Hepatocyte (in vitro differentiated cells): ENCODE measurements at regions not wholly inside any gene's neighbourhood (a gene's known extent, or its start where the extent isn't known, plus 50 kb on each side); places are given as distances from the start of the nearest gene placed in this dataset.

Experiments used
- CTCF ChIP-seq: fragments of 200-600 bp; sonication (generic); IDR thresholded peaks from 2 replicates; pipeline ENCODE4 v1.5.1; 2016; ENCODE audit warnings: antibody characterized with exemption, mild to moderate bottlenecking; ENCODE audit not compliant: poor library complexity
- EZH2 ChIP-seq: fragments of 200-600 bp; sonication (generic); IDR thresholded peaks from 2 replicates; pipeline ENCODE4 v1.6.1; 2016; ENCODE audit warnings: antibody characterized with exemption, mild to moderate bottlenecking, borderline replicate concordance

DNA sequence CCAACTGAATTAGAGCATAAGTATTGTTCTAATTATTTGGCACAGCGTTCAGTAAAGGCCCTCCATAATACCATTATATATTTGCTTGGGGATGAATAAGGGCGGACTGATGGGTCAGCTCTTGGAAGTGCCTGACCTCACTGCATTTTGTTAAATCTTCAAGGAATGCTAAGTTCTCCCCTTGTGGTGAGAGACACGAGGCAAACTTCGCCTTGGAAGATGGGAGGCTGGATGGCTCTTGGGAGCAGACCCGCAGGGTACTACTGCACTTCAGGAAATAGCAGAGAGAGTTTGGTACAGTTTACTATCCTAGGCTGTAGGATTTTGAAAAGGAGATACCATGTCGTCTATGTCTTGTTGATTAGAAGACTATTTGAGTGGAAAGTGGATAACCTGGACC lies 87.0 kb upstream of the RPRML start:
- TF ChIP-seq CTCF, result no peak
- TF ChIP-seq EZH2, result no peak
